GM18861 (cell line): ENCODE measurements at regions not wholly inside any gene's neighbourhood (a gene's known extent, or its start where the extent isn't known, plus 50 kb on each side); places are given as distances from the start of the nearest gene placed in this dataset.

Experiments
- ATAC-seq: cut with Tn5 transposase; IDR thresholded peaks from one replicate; pipeline ENCODE4 v1.9.1; 2021; ENCODE audit not compliant: unreplicated experiment

DNA sequence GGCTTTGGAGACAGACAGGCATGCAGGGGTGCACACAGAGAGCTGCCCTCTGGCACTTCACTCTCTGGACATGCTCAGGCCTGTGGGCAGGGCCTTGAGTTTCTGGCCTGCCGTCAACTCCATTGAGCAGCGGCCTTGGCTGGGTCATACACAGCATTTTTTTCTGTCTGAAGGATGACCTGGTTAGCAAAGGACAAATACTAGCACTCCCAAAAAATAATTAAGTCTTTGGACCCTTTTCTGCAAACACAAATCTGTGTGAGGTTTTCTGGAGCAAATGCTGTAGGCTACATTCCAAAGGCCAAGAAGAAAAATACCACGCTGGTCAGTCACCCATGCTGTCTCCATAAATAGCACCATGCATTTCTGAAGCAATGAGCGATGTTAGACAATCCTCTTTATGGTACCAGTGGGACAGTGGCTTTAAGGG is 124.7 kb upstream of the CTAGE1 start:
- ATAC-seq = no peak

DNA sequence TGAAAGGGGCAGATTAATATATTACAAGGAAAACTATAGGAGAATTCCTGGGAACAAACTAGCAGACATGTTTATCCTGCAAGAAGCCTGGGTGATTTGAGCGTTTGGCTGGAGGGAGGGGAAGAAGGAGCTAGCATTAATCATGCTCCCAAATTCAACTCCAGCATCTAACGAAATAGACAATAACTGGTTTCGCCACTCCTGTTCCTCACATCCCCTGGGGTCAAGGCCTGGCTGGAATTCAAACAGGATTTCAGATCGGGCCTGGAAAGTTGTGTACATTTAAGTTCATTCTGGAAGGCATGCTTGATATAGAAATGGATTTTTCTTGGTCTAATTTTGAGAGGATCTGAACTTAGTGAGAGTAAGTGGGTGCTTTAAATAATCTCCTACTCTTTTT is 126.1 kb upstream of the CTAGE1 start:
- no peak for ATAC-seq

DNA sequence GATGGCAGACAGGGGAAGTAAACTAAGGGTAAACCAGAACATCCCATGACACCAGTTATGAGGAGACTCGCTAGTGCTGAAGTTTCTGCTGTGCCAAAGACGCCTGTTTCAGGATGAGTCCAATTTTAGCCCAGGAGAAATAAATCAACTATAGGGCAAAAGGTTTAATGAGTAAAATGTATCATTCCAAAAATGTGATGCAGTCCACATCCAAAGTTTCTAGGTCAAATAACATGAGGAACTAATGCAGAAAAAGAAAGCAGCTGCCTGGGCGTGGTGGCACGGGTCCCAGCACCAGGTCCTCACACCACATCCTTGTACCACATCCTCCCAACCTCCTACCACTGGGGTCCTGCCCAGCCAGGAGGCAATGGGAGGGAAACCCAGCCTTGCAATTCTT is 126.9 kb upstream of the CTAGE1 start:
- ATAC-seq = no peak

DNA sequence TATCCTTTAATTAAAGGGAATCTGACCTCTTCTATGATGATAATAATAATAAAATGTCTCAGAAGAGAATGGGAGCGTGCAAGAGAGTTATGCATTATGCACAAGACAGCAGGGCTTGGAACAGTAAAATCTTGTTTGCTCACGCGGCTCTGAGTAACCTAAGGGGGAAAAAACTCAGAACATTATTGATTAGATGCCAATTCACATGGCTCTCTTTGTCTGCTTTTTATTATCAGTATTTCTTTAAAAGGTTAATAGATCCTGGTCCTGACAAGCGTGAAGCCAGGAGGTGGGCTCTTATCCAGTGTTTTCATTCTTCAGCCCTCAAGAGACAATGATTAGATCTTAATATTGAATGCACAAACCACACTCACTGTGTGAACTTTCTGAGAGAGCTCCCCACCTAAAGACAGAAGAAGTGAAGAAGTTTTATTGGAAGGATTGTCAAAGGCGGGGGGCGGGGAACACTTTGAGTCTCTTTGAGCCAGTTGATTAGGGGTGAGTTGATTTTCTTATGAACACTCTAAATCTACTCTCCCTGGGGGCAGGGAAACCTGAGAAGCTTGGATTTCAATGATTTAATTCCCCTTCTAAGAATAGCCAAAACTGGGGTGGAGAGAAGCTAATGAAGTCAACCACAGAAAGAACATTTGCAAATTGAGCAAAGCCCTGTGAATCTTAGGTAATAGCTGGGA is 127.5 kb upstream of the CTAGE1 start:
- no peak for ATAC-seq

DNA sequence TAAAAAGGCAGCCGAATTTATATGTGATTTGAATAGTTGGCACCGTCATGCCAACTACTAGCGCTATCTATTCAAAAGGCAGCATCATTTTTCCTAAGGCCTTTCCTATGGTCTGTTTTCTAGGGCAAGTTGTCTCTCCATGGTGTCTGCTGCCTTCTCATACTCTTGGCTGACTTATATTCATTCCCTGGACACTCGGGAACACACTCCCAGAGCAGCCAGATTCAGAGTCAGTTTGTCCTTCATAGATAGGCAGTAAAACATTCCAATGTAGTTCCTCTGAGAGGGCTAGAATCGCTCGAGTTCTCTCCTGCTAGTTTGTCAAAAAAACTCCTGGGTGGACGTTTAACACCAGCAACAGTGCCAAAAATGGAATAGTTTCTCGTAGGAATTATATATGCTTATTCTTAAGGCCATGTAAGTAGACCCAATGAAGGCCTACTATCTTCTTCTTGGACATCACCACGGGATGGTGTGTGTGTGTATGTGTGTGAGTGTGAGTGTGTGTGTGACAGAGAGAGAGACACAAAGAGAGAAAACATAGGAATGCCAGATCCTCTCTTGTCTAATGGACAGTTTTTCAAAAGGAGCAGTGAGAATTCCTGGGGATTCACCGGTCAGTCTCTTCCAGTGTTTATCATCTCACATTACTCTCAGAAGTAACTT is 129.3 kb upstream of the CTAGE1 start:
- no peak for ATAC-seq

DNA sequence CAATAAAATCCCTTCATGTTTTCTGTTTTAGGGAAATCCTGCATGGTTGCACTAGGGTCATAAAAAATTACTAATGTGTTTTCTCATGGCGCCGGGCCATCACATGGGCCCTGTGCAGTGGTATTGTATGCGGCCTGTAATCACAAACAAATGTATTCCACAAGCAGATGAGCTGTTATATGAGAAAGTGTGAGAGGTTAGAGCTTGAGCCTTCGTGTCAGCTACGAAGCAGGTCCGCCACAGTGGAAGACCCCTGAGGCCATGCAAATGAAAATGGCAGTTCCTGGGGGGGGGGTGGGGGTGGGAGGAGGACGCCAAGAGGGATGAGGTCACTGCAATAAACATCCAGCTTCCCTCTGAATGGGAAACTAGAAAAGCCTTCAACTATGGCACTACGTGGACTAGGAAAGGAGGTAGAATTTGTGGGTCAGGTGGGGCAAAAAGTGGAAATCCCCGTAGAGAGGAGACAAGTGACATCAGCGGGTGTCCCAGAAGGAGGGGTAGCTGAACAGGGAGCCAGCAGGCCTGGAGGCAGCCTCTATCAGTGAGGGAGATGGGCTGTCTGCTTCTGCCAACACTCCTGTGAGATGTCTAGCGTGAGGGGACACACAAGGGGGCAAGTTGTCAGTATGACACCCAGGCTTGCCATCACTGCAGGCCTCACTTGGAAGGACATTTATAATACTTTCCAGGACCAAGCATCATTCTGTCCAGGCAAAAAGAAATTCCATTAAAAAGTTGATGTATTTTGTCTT is 130.3 kb upstream of the CTAGE1 start:
- ATAC-seq = no peak

DNA sequence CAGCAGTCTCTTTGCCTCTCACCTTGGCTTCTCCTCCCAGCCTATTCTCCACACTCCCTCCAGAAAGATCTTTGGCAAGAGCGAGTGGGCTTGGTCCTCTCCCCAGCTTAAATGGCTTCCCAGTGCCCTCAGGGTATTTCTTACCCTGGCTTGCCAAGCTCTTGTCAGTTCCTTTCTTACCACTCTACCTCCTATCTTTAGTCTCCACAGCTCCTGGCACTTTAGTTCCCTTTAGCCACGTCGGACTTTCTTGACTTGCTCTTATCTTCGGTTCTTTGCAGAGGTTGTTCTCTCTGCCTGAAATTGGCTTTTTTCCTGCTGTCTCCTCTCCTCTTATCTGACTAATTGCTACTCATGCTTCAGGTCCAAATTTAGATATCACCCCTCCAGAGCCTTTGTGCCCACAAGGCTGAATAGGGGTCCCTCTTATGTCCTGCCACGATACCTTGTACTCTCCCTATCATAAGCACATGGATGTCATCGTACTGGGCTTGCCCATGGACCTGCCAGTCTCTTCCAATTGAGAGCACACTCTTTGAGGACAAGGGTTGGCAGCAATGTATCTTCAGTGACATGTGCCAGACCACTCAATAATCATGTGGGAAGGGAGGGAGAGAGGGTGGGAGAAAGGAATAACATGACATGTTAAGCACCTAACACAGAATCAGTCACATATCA is 131.7 kb upstream of the CTAGE1 start:
- no peak for ATAC-seq

DNA sequence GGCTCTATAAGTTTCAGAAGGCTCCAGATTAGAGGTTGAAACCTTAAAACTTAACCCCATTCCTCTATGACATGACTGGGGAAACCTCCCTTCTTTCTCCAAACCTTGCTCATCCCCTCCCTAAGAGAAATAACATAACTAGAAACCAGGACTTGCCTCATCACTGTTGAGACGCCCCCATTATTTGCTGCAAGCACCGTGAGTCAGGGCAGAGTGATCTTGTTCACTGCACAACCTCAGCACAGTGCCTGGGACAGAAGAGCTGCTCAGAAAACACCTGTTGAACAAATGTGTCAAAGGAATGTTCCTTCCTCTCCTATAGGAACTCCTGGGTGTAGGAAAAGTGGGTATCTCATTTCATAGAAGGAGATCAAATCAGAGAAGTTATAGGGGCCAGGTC is 132.7 kb upstream of the CTAGE1 start:
- ATAC-seq = no peak

DNA sequence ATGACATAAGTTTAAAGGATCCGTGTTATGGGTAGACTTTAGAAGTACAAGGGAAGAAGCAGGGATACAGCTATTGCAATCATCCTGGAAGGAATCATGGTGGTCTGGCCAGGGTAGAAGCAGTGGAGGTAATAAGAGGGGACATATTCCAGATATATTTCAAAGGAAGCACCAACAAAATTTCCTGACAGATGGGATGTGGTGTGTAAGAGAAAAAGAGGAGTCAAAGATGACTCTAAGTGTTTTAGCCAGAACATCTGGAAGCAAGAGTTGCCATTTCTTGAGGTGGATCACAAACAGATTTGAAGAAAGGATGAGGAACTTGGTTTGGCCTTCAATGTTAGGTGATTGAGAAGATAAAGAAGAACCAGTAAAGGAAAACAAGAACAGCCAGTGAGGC is 133.1 kb upstream of the CTAGE1 start:
- ATAC-seq = no peak

DNA sequence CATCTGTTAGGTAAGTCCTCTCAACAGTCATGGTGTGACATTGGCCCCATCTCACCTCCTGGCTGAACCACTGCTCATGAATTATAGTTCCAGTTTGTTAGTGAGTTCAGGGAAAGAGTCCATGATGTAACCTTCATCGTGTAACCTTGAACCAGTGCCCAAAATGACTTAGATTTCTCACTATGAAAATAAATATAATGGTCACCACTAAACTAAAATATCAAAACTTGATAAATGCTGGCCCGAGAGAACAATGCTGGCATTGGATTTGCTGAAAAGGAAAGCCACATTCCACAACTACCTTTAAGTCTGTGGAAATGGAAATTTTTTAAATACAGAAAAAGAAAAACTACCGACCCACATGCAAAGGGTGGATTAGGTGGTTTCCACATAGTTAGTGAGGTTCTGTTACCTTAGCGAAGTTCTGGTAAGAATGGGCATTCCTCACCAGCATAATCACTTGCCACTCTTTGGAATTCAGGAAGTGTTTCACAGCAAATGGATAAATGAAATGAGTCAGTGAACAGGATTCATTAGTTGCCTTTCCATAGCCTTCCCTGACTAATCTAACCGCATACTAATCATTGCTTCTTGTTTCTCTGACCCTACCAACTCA is 133.9 kb upstream of the CTAGE1 start:
- ATAC-seq = no peak

DNA sequence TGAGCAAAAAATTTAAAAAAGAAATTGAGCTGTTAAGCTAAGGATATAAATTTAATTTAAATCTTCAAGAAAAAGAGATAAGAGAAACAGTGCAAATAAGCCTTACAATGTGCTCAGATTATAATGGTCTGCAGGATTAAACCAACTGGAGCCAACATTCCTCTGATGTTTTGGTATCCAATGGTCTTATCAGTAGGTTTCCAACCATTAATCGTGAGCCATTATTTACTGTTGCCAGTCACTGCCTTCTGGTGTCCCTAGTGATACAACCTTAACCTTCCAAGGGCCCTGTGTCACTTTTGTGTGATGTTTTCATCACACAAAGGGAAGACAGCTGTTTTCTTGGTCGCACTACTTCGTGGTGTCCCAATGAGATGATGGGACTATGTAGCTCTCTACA is 134.5 kb upstream of the CTAGE1 start:
- no peak for ATAC-seq

DNA sequence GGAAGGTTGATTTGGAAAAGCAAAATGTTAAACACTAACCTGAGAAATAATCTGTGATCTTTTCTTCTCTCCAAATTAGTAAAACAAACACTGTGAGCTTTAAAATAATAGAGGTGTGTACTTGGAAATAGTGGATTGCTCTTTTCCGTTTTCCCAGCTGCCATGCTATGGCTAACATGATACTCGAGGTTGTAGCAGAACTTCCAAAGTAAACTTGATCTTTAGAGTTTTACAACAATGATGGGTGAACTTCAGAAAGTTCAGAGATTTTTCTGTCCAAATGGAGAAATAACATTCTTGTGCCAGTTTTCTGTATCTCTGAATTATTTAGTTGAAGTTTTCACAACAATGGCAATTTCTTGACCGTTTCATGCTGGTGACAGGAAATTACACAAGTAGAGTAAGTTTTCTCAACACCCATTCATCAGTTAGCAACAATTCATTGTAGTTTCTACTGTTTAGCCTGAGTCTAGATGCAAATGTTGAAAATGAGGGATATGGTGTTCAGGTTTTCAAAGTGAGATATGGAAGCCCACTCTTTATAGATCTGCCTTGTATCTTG is 135.3 kb upstream of the CTAGE1 start:
- no peak for ATAC-seq

DNA sequence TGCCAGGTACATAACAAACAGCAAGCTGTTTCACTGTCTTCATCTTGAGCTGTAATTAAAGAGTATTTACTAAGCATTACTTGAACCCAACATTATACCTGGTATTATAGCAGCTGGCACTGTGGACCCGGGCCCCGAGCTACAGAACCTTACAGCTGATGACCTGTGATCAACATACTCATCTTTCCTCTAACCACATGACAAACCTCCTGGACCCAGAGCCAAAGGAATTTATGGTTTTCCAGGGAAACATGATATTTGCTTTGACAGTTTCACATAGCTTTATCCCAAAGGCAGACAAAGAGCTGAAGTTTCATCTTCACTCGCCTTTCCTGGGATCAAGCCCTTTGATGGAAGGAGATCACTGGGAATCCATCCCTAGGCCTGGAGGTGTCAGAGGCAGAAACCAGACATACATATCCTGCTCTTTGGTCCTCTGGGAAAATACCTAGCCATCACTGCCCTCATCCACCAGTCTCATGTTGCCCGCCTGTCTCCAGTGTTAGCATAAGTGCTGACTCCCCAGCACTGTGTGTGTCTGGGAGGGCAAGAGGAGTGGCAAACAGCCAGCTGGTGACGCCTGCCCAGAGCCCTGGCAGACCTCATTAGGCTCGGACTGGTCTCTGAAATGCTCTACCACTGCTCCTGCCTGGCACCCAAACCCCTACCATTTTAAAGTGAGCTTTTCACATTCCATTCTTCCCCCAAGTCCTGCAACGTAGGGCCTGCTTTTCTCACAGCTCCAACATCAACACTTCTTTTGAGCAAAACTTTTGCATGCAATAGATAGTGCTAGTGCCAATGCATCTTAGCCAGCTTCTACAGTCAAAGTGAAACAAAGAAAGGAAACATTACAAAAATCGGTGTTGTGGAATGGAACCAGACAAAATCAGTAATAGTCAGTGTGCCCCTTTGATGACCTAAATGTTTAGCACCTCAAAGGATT is 138.8 kb upstream of the CTAGE1 start:
- no peak for ATAC-seq

DNA sequence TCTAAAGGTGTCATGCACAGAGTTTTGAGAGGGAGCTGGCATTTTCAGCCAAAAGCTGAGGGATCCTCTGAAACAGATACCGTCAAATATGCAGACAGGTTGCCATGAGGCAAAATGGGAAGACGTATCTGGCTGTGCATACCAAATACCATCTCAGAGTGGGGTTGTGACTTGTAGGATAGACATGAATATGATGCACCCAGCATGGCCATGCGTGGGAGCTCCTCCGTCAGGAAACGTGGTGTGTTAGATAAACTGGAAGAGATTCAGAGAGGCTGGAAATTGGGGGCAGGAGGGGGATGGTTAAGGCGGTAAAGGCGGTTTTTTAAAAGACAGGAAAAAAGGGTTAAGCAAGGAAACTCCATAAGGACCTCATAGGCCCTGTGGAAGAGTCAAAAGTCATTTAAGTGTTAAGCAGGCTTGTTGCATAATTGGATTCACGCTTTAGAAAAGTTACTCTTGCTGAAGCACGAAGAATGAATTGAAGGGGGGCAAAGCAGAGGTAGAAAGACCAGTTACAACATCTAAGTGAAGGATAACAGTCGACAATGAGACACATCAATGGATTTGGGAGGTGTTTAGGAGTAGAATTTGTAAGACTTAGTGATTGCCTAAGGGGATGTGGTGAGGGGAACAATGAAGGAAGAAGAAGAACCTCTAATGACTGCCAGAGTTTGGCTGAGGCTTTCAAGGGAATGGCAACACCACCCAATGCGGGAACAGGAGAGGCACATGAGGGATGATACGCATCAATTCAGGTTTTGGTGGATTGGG is 139.6 kb upstream of the CTAGE1 start:
- ATAC-seq = no peak

DNA sequence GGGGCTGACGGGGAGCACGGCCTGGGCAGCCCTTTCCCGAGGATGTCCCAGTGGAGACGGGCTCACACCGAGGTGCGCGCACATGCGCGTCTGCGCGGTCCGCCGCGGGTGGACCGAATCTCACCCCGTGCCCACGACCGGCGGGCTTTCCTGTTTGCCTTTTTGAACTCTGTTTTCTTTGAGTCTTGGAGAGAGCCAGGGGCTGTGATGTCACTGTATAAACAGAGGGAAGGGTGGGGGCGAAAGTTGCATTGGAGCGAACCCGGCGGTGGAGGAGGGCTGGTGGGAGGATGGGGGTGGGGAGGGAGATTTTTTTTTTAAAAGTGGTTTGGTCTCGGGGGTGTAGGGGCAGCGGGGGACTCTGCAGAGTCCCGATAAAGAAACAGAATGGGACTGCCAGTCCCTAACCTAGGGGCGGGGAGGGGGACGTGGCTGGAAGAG is 141.2 kb upstream of the CTAGE1 start:
- no peak for ATAC-seq

DNA sequence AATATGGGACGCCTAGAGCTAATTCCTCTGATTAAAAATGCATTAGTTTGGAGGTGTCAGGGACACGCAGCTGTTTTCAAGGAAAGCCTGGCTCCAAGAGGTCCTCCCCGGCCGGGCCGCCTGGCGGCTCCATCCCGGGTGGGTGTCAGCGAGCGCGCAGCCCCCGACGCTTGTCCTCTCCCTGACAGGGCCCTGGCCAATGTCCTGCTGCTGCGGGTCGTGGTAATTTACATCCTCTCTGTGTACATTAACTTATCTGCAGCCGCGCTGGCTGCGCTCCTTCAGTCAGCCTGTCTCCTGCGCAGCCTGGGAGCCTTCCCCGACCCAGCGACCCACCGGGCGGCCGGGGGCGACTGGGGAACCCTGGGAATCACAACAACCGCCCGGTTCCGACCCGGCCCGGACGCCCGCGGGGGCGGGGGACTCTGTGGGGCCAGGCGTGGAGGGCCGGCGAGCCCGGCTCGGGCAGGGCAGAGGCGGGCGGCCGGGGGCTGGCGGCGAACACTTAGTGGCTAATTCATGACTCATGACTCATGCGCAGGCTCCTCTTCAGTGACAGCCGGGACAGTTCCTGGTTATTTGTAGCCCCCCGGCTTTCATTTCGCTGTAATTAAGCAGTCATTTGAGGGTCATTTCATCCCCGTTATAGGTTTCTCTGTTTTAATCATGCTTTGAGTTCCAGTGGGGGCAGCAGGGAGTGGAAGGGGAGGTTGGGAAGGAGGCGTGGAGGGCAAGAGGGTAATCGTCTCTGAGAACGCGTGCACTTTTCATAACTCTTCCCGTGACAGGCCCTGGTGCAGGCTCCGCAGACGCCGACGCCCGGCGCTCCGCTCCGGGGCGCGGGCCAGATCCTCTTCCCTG is 141.9 kb upstream of the CTAGE1 start:
- ATAC-seq = no peak

DNA sequence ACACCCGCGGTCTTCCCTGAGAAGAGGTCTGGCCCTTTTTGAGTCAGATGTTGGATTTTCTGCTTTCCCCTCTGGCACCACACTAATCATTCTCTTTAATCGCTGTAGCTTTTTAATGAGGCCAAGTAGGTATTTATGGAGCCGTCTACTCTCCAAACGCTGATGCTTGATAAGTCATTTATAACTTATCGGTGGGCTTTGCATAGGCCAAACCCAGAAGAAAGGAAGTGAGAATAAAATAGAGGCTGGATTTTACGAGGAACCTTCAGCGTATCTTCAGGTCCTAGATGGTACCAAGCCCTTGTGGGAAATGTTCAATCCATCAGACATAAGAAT is 142.5 kb upstream of the CTAGE1 start:
- ATAC-seq = no peak

DNA sequence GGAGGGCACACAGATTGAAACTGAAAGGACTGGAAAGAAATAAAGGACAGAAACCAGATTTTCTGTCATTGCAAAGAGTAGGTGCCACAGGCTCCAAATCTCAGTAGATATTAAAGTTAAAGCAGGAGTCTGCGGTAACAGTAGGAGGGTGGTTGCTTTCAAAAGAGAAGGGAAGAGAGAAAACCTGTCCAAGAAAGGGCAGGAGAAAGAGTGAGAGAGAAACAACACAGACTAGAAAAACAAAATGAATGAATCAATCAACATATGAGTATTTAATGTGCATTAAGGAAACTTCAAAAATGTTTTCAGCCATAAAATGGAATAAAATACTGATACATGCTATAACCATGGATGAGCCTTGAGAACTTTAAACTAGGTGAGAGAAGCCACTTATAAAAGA is 143.1 kb upstream of the CTAGE1 start:
- ATAC-seq = no peak
